ENCODE measurements at regions not wholly inside any gene's neighbourhood (a gene's known extent, or its start where the extent isn't known, plus 50 kb on each side); places are given as distances from the start of the nearest gene placed in this dataset.

GRCh38 chr10:61302124-61302523 is 151.1 kb downstream of the TMEM26 start:
- TF ChIP-seq EZH2phosphoT487 (IDR thresholded peaks at IDR 0.05; ENCODE audit: insufficient read depth, low read depth): no peak
- no peak for TF ChIP-seq EZH2 (IDR thresholded peaks at IDR 0.05; ENCODE audit: insufficient read depth, poor library complexity, severe bottlenecking)
